Endothelial cell (in vitro differentiated cells): ENCODE measurements at regions not wholly inside any gene's neighbourhood (a gene's known extent, or its start where the extent isn't known, plus 50 kb on each side); places are given as distances from the start of the nearest gene placed in this dataset.
"Not testable (repeated sequence)": the region's sequence is repeated elsewhere in the genome, so short reads cannot be mapped to it uniquely, and the experiment has no call there.

Source experiments
- DNase-seq: peaks from one replicate; pipeline ENCODE4 v3.0.0; 2021; ENCODE audit warnings: low spot score
- H3K27ac Mint-ChIP-seq: one replicate; pipeline ENCODE4 v1.8.0; 2021; ENCODE audit warnings: mixed read lengths, inconsistent platforms; ENCODE audit not compliant: unreplicated experiment
- H3K27me3 Mint-ChIP-seq: one replicate; pipeline ENCODE4 v1.8.0; 2021; ENCODE audit warnings: mild to moderate bottlenecking, moderate library complexity, mixed read lengths, inconsistent platforms; ENCODE audit not compliant: unreplicated experiment
- H3K36me3 Mint-ChIP-seq: one replicate; pipeline ENCODE4 v1.8.0; 2021; ENCODE audit warnings: mild to moderate bottlenecking, low read depth, mixed read lengths, inconsistent platforms; ENCODE audit not compliant: unreplicated experiment
- H3K4me1 Mint-ChIP-seq: one replicate; pipeline ENCODE4 v1.8.0; 2021; ENCODE audit warnings: mild to moderate bottlenecking, mixed read lengths, inconsistent platforms; ENCODE audit not compliant: unreplicated experiment
- H3K4me3 Mint-ChIP-seq: one replicate; pipeline ENCODE4 v1.8.0; 2021; ENCODE audit warnings: mild to moderate bottlenecking, mixed read lengths, inconsistent platforms; ENCODE audit not compliant: unreplicated experiment
- H3K9me3 Mint-ChIP-seq: one replicate; pipeline ENCODE4 v1.8.0; 2021; ENCODE audit warnings: mixed read lengths, inconsistent platforms; ENCODE audit not compliant: unreplicated experiment
- CTCF ChIP-seq: fragments of 200-600 bp; sonication (generic); IDR thresholded peaks from one replicate; pipeline ENCODE4 v1.5.0; 2021; ENCODE audit warnings: antibody characterized with exemption; ENCODE audit not compliant: unreplicated experiment

GRCh38 chr4:11813951-11814446, 385.3 kb upstream of the HS3ST1 start:
- no peak for DNase-seq
- H3K27ac Mint-ChIP-seq, result no peak overlapping the region
- H3K27me3 Mint-ChIP-seq, result no peaks in the 10 kb centered on the region
- no peak overlapping the region for H3K4me3 Mint-ChIP-seq
- no peaks in the 10 kb centered on the region for H3K9me3 Mint-ChIP-seq
- no peak for TF ChIP-seq CTCF
- no peaks in the 10 kb centered on the region for H3K4me1 Mint-ChIP-seq
- no peaks in the 10 kb centered on the region for H3K36me3 Mint-ChIP-seq

GRCh38 chr4:11811521-11811920, 382.8 kb upstream of the HS3ST1 start:
- not testable (repeated sequence) for H3K27ac Mint-ChIP-seq, H3K9me3 Mint-ChIP-seq, H3K4me1 Mint-ChIP-seq, H3K4me3 Mint-ChIP-seq, DNase-seq, H3K27me3 Mint-ChIP-seq, H3K36me3 Mint-ChIP-seq

- Mint-ChIP-seq H3K4me3 (no peak overlapping the region), H3K27me3 (no peaks in the 10 kb centered on the region), H3K36me3 (no peaks in the 10 kb centered on the region), H3K27ac (no peak overlapping the region), H3K4me1 (peaks cover 14% of the 10 kb centered on the region), H3K9me3 (no peaks in the 10 kb centered on the region)
- DNase-seq, result no peak
- TF ChIP-seq CTCF, result peak; percentile 34
Measured at GRCh38 chr4:11805842-11806241, 377.1 kb upstream of the HS3ST1 start.

- no peaks in the 10 kb centered on the region for H3K9me3 Mint-ChIP-seq
- DNase-seq, result no peak
Measured at GRCh38 chr4:11801466-11802446, 373.1 kb upstream of the HS3ST1 start.

GRCh38 chr4:11799196-11799595, 370.5 kb upstream of the HS3ST1 start:
- Mint-ChIP-seq H3K27ac (no peak overlapping the region), H3K9me3 (no peaks in the 10 kb centered on the region), H3K27me3 (no peaks in the 10 kb centered on the region), H3K36me3 (no peaks in the 10 kb centered on the region), H3K4me1 (peaks cover 14% of the 10 kb centered on the region), H3K4me3 (no peak overlapping the region)
- DNase-seq, result no peak
- TF ChIP-seq CTCF, result no peak

More at GRCh38 chr4:11801466-11802446, 373.1 kb upstream of the HS3ST1 start:
- H3K4me1 Mint-ChIP-seq, result peaks cover 14% of the 10 kb centered on the region
- no peaks in the 10 kb centered on the region for H3K36me3 Mint-ChIP-seq
- no peak for TF ChIP-seq CTCF
- peak overlapping the region; percentile 85 for H3K27ac Mint-ChIP-seq
- peak overlapping the region; percentile 52 for H3K4me3 Mint-ChIP-seq
- no peaks in the 10 kb centered on the region for H3K27me3 Mint-ChIP-seq
